GM19043 (cell line): ENCODE measurements at regions not wholly inside any gene's neighbourhood (a gene's known extent, or its start where the extent isn't known, plus 50 kb on each side); places are given as distances from the start of the nearest gene placed in this dataset.

Experiments used
- ATAC-seq: cut with Tn5 transposase; IDR thresholded peaks from one replicate; pipeline ENCODE4 v1.9.1; 2021; ENCODE audit warnings: low read depth; ENCODE audit not compliant: unreplicated experiment

GRCh38 chr1:239816081-239816782, 275.5 kb upstream of the FMN2 start:
- ATAC-seq, result no peak

- no peak for ATAC-seq
Measured at GRCh38 chr1:239817276-239817675, 274.4 kb upstream of the FMN2 start.

GRCh38 chr1:239817801-239818200, 273.9 kb upstream of the FMN2 start:
- no peak for ATAC-seq

- no peak for ATAC-seq
Measured at GRCh38 chr1:239819096-239819495, 272.6 kb upstream of the FMN2 start.

GRCh38 chr1:239819756-239820250, 271.9 kb upstream of the FMN2 start:
- ATAC-seq, result no peak

GRCh38 chr1:239823852-239824251, 267.8 kb upstream of the FMN2 start:
- ATAC-seq, result no peak

- no peak for ATAC-seq
Measured at GRCh38 chr1:239826211-239826610, 265.5 kb upstream of the FMN2 start.

- no peak for ATAC-seq
Measured at GRCh38 chr1:239826736-239827135, 264.9 kb upstream of the FMN2 start.

GRCh38 chr1:239829535-239829934, 262.1 kb upstream of the FMN2 start:
- no peak for ATAC-seq

- no peak for ATAC-seq
Measured at GRCh38 chr1:239831577-239832355, 259.9 kb upstream of the FMN2 start.

- no peak for ATAC-seq
Measured at GRCh38 chr1:239833723-239834122, 258.0 kb upstream of the FMN2 start.

- no peak for ATAC-seq
Measured at GRCh38 chr1:239835946-239836440, 255.7 kb upstream of the FMN2 start.

GRCh38 chr1:239840336-239840735, 251.3 kb upstream of the FMN2 start:
- ATAC-seq, result no peak

- ATAC-seq, result no peak
Measured at GRCh38 chr1:239840790-239841189, 250.9 kb upstream of the FMN2 start.

- ATAC-seq, result no peak
Measured at GRCh38 chr1:239841631-239842030, 250.1 kb upstream of the FMN2 start.

- no peak for ATAC-seq
Measured at GRCh38 chr1:239843541-239843940, 248.1 kb upstream of the FMN2 start.

- ATAC-seq, result no peak
Measured at GRCh38 chr1:239844833-239845232, 246.8 kb upstream of the FMN2 start.

GRCh38 chr1:239854922-239855321, 236.8 kb upstream of the FMN2 start:
- ATAC-seq, result no peak

GRCh38 chr1:239856067-239856466, 235.6 kb upstream of the FMN2 start:
- no peak for ATAC-seq

GRCh38 chr1:239856924-239857323, 234.8 kb upstream of the FMN2 start:
- no peak for ATAC-seq

GRCh38 chr1:239858057-239858456, 233.6 kb upstream of the FMN2 start:
- no peak for ATAC-seq

GRCh38 chr1:239858529-239858928, 233.2 kb upstream of the FMN2 start:
- no peak for ATAC-seq
